ENCODE measurements at regions not wholly inside any gene's neighbourhood (a gene's known extent, or its start where the extent isn't known, plus 50 kb on each side); places are given as distances from the start of the nearest gene placed in this dataset.

GRCh38 chr7:7060828-7061599 is 121.3 kb upstream of the C1GALT1 start:
- no peaks in the 10 kb centered on the region for H3K36me3 Mint-ChIP-seq (ENCODE audit: insufficient read depth in 1 of 3, low read depth in 3 of 3)
- no peaks in the 10 kb centered on the region for H3K4me1 ChIP-seq (ENCODE audit: insufficient read depth, low read length)
- H2AK5ac ChIP-seq (ENCODE audit: insufficient read length, low read length): no peak overlapping the region
- no peak overlapping the region for H2AFZ ChIP-seq (ENCODE audit: low read length)
- H2BK15ac ChIP-seq (ENCODE audit: low read depth, low read length): no peak overlapping the region
- no peaks in the 10 kb centered on the region for H3K27me3 ChIP-seq (ENCODE audit: insufficient read depth, low read length)
- H3T11ph ChIP-seq (ENCODE audit: low read length): no peak overlapping the region
- no peaks in the 10 kb centered on the region for H3K23me2 ChIP-seq (ENCODE audit: insufficient read length, low read depth, low read length, poor library complexity, severe bottlenecking)
- H3K27me3 Mint-ChIP-seq (ENCODE audit: low read depth): no peaks in the 10 kb centered on the region; the same call in 1 of the 2 replicates
- H3K9me3 ChIP-seq (ENCODE audit: control insufficient read depth, low read depth, low read length): no peaks in the 10 kb centered on the region
- H3K56ac ChIP-seq (ENCODE audit: insufficient read length, low read depth, low read length): no peak overlapping the region
- TF ChIP-seq CTCF (conservative IDR thresholded peaks at IDR 0.05): no peak
- H3K27ac Mint-ChIP-seq: no peak overlapping the region
- no peak overlapping the region for H2BK5ac ChIP-seq (ENCODE audit: insufficient read length, low read length)
- no peak overlapping the region for H3K18ac ChIP-seq (ENCODE audit: insufficient read length, low read depth, low read length)
- H3K4ac ChIP-seq (ENCODE audit: low read depth, low read length): no peak overlapping the region
- H3K79me1 ChIP-seq (ENCODE audit: insufficient read depth, low read depth, low read length, poor library complexity, severe bottlenecking): no peaks in the 10 kb centered on the region
- H3K9ac ChIP-seq (ENCODE audit: extremely low read depth, insufficient read length, low read length): no peak overlapping the region
- H3K4me1 Mint-ChIP-seq: no peaks in the 10 kb centered on the region
- H3K4me2 ChIP-seq (ENCODE audit: insufficient read depth, insufficient read length, low read length): no peak overlapping the region
- no CpG with 5 or more reads among the region's 10 CpGs for WGBS (ENCODE audit: extremely low coverage, insufficient read length, low lambda C conversion rate)
- no peak overlapping the region for H3K14ac ChIP-seq (ENCODE audit: insufficient read depth, low read length)
- H3K23ac ChIP-seq (ENCODE audit: insufficient read length, low read depth, low read length): no peak overlapping the region
- H3K9me3 Mint-ChIP-seq: no peaks in the 10 kb centered on the region; a peak in 1 of 5 replicates
- H3K4me3 Mint-ChIP-seq: no peak overlapping the region
- H4K20me1 ChIP-seq (ENCODE audit: control insufficient read depth, insufficient read depth, insufficient read length): no peaks in the 10 kb centered on the region
- DNase-seq: no peak
- H4K91ac ChIP-seq (ENCODE audit: insufficient read length, low read depth, low read length): no peak overlapping the region
- H3K79me2 ChIP-seq (ENCODE audit: insufficient read depth, low read length): no peaks in the 10 kb centered on the region
- no peak overlapping the region for H4K8ac ChIP-seq (replicated peaks; ENCODE audit: insufficient read length, low read depth, low read length)
- H2BK20ac ChIP-seq (ENCODE audit: low read depth, low read length, poor library complexity, severe bottlenecking): no peak overlapping the region
- H3K27ac ChIP-seq (ENCODE audit: insufficient read length, low read depth, low read length): no peak overlapping the region
- no peak overlapping the region for H2BK12ac ChIP-seq (ENCODE audit: insufficient read length, low read depth, low read length)
- no peak overlapping the region for H4K5ac ChIP-seq (ENCODE audit: insufficient read length, low read depth, low read length)
- H2BK120ac ChIP-seq (ENCODE audit: low read depth, low read length, poor library complexity, severe bottlenecking): no peak overlapping the region
